ENCODE measurements at regions not wholly inside any gene's neighbourhood (a gene's known extent, or its start where the extent isn't known, plus 50 kb on each side); places are given as distances from the start of the nearest gene placed in this dataset.

GRCh38 chr9:89729954-89730530 lies 125.2 kb downstream of the GADD45G start:
- no peak overlapping the region for H3K27ac ChIP-seq (ENCODE audit: low read depth, low read length)
- H3K4me3 ChIP-seq (ENCODE audit: insufficient read depth, low read length): no peak overlapping the region
- no peak for DNase-seq (ENCODE audit: insufficient read length, low spot score, missing footprints)
- no peaks in the 10 kb centered on the region for H3K79me2 ChIP-seq (ENCODE audit: insufficient read depth, low read length)
- TF ChIP-seq CTCF (IDR thresholded peaks at IDR 0.05; ENCODE audit: extremely low read depth, low read depth, low read length): no peak
- H3K36me3 ChIP-seq (ENCODE audit: insufficient read depth, low read length): no peaks in the 10 kb centered on the region
- no peak overlapping the region for H2AFZ ChIP-seq (ENCODE audit: low read length)
- no peak overlapping the region for H3K4me2 ChIP-seq (ENCODE audit: insufficient read depth, low read length)
- no peaks in the 10 kb centered on the region for H3K27me3 ChIP-seq (ENCODE audit: insufficient read depth, low read length)
- no peaks in the 10 kb centered on the region for H4K20me1 ChIP-seq (ENCODE audit: insufficient read depth, low read length)
- no peaks in the 10 kb centered on the region for H3K9me3 ChIP-seq (ENCODE audit: low read depth, low read length)
- H3K4me1 ChIP-seq (ENCODE audit: insufficient read depth, low read length): no peaks in the 10 kb centered on the region

- no peak overlapping the region for H2AFZ ChIP-seq (ENCODE audit: low read length)
- H3K4me2 ChIP-seq (ENCODE audit: insufficient read depth, low read length): no peak overlapping the region
- no peak overlapping the region for H3K27ac ChIP-seq (ENCODE audit: low read depth, low read length)
- no peak for TF ChIP-seq CTCF (IDR thresholded peaks at IDR 0.05; ENCODE audit: extremely low read depth, low read depth, low read length)
- no peak for DNase-seq (ENCODE audit: insufficient read length, low spot score, missing footprints)
- no peak overlapping the region for H3K4me3 ChIP-seq (ENCODE audit: insufficient read depth, low read length)
- no peaks in the 10 kb centered on the region for H4K20me1 ChIP-seq (ENCODE audit: insufficient read depth, low read length)
- no peaks in the 10 kb centered on the region for H3K36me3 ChIP-seq (ENCODE audit: insufficient read depth, low read length)
- no peaks in the 10 kb centered on the region for H3K9me3 ChIP-seq (ENCODE audit: low read depth, low read length)
- H3K4me1 ChIP-seq (ENCODE audit: insufficient read depth, low read length): no peaks in the 10 kb centered on the region
- no peaks in the 10 kb centered on the region for H3K79me2 ChIP-seq (ENCODE audit: insufficient read depth, low read length)
- no peaks in the 10 kb centered on the region for H3K27me3 ChIP-seq (ENCODE audit: insufficient read depth, low read length)
These were observed 125.9 kb downstream of the GADD45G start for GRCh38 chr9:89730715-89731114.

- no peak for DNase-seq (ENCODE audit: insufficient read length, low spot score, missing footprints)
- no peak overlapping the region for H2AFZ ChIP-seq (ENCODE audit: low read length)
- no peaks in the 10 kb centered on the region for H3K27me3 ChIP-seq (ENCODE audit: insufficient read depth, low read length)
- no peaks in the 10 kb centered on the region for H3K4me1 ChIP-seq (ENCODE audit: insufficient read depth, low read length)
- no peak overlapping the region for H3K27ac ChIP-seq (ENCODE audit: low read depth, low read length)
- TF ChIP-seq CTCF (IDR thresholded peaks at IDR 0.05; ENCODE audit: extremely low read depth, low read depth, low read length): no peak
- no peaks in the 10 kb centered on the region for H3K36me3 ChIP-seq (ENCODE audit: insufficient read depth, low read length)
- H3K79me2 ChIP-seq (ENCODE audit: insufficient read depth, low read length): no peaks in the 10 kb centered on the region
- no peaks in the 10 kb centered on the region for H4K20me1 ChIP-seq (ENCODE audit: insufficient read depth, low read length)
- no peaks in the 10 kb centered on the region for H3K9me3 ChIP-seq (ENCODE audit: low read depth, low read length)
- H3K4me3 ChIP-seq (ENCODE audit: insufficient read depth, low read length): no peak overlapping the region
- no peak overlapping the region for H3K4me2 ChIP-seq (ENCODE audit: insufficient read depth, low read length)
These were observed 126.7 kb downstream of the GADD45G start for GRCh38 chr9:89731262-89732182.

- Histone ChIP-seq H3K9me3 (ENCODE audit: low read depth, low read length) (no peaks in the 10 kb centered on the region), H4K20me1 (ENCODE audit: insufficient read depth, low read length) (no peaks in the 10 kb centered on the region), H3K27ac (ENCODE audit: low read depth, low read length) (no peak overlapping the region), H3K4me2 (ENCODE audit: insufficient read depth, low read length) (no peak overlapping the region), H2AFZ (ENCODE audit: low read length) (no peak overlapping the region), H3K79me2 (ENCODE audit: insufficient read depth, low read length) (no peaks in the 10 kb centered on the region), H3K4me1 (ENCODE audit: insufficient read depth, low read length) (no peaks in the 10 kb centered on the region), H3K36me3 (ENCODE audit: insufficient read depth, low read length) (no peaks in the 10 kb centered on the region), H3K4me3 (ENCODE audit: insufficient read depth, low read length) (no peak overlapping the region), H3K27me3 (ENCODE audit: insufficient read depth, low read length) (no peaks in the 10 kb centered on the region)
- no peak for TF ChIP-seq CTCF (IDR thresholded peaks at IDR 0.05; ENCODE audit: extremely low read depth, low read depth, low read length)
- no peak for DNase-seq (ENCODE audit: insufficient read length, low spot score, missing footprints)
These were observed 127.6 kb downstream of the GADD45G start for GRCh38 chr9:89732295-89732938.
